Lower lobe of right lung (tissue), 2 donors: ENCODE measurements at regions not wholly inside any gene's neighbourhood (a gene's known extent, or its start where the extent isn't known, plus 50 kb on each side); places are given as distances from the start of the nearest gene placed in this dataset.

Experiments
- ATAC-seq, 2 donors: fragments of 200-7000 bp; cut with Tn5 transposase; one replicate each; pipeline ENCODE4 v1.9.1; 2020 to 2022; ENCODE audit warnings: mild to moderate bottlenecking in 2 of 2, moderate library complexity in 2 of 2
- DNase-seq: peaks from one replicate; pipeline ENCODE4 v3.0.0-alpha.2; 2020
- H3K27ac ChIP-seq: fragments of 200-600 bp; one replicate; pipeline ENCODE4 v1.8.0; 2022
- H3K27me3 ChIP-seq: fragments of 200-600 bp; one replicate; pipeline ENCODE4 v1.8.0; 2022; ENCODE audit warnings: low read depth
- H3K36me3 ChIP-seq: fragments of 200-600 bp; one replicate; pipeline ENCODE4 v1.8.0; 2022; ENCODE audit warnings: mild to moderate bottlenecking
- H3K4me1 ChIP-seq: fragments of 200-600 bp; one replicate; pipeline ENCODE4 v1.8.0; 2022
- H3K4me3 ChIP-seq: fragments of 200-600 bp; one replicate; pipeline ENCODE4 v1.8.0; 2022; ENCODE audit warnings: mild to moderate bottlenecking
- H3K9me3 ChIP-seq: fragments of 200-600 bp; one replicate; pipeline ENCODE4 v1.8.0; 2022
- intact Hi-C: fragments of 100-400 bp; cut with DNase I; formaldehyde crosslinking; loops from one replicate; pipeline ENCODE4 v1.11.0; 2022
- TF ChIP-seq, protein P1 (sequence below): fragments of 200-600 bp; IDR thresholded peaks from one replicate; pipeline ENCODE4 v1.8.0; 2022; ENCODE audit warnings: antibody characterized with exemption, mild to moderate bottlenecking
- donor health status: DM: no; HTN: yes; CAD: no; lungs with severe emphysema.

DNA sequence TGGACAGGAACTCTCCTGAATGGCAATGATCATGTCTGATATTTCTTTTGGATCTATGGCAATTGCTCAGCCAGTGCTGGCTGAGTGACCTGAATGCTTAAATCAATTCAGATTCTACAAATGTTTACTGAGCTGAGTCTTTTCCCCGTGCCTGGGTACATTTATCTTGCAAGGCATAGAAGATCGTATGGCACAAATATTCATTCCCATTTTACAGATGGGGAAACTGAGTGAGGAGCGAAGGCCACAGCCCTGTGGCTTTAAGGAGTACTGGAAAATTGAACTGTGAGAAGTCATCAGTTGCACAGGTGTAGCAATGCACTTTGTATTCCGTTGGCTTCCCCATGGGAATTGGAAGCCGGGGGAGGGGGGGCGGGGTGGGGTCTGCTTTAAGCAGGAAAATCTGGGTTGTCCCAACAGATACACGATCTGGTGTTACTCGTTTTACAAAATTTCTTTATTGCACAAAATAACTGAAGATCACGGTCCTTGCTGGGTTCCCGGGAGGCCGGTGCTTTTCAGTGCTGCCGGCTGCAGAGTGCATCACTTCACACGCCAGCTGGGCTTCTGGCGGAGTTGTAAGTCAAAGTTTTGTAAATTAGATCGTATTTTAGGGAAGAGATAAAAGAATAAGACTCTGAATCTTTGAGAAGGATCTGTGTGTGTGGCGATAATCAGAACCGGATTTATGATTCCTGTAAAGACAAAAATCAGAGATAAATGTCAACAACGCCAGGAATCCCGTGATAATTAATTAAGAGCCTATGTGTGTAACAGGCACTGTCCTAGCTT, 75.0 kb upstream of the MAP1LC3B2 start:
- Histone ChIP-seq H3K27me3 (no peaks in the 10 kb centered on the region), H3K27ac (no peak overlapping the region), H3K36me3 (no peaks in the 10 kb centered on the region), H3K4me3 (no peak overlapping the region), H3K9me3 (no peaks in the 10 kb centered on the region), H3K4me1 (no peaks in the 10 kb centered on the region)
- DNase-seq (no peak), ATAC-seq (no peak)
- TF ChIP-seq, protein P1, sequence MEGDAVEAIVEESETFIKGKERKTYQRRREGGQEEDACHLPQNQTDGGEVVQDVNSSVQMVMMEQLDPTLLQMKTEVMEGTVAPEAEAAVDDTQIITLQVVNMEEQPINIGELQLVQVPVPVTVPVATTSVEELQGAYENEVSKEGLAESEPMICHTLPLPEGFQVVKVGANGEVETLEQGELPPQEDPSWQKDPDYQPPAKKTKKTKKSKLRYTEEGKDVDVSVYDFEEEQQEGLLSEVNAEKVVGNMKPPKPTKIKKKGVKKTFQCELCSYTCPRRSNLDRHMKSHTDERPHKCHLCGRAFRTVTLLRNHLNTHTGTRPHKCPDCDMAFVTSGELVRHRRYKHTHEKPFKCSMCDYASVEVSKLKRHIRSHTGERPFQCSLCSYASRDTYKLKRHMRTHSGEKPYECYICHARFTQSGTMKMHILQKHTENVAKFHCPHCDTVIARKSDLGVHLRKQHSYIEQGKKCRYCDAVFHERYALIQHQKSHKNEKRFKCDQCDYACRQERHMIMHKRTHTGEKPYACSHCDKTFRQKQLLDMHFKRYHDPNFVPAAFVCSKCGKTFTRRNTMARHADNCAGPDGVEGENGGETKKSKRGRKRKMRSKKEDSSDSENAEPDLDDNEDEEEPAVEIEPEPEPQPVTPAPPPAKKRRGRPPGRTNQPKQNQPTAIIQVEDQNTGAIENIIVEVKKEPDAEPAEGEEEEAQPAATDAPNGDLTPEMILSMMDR, result no peak
- intact Hi-C loops, result no loop called here

DNA sequence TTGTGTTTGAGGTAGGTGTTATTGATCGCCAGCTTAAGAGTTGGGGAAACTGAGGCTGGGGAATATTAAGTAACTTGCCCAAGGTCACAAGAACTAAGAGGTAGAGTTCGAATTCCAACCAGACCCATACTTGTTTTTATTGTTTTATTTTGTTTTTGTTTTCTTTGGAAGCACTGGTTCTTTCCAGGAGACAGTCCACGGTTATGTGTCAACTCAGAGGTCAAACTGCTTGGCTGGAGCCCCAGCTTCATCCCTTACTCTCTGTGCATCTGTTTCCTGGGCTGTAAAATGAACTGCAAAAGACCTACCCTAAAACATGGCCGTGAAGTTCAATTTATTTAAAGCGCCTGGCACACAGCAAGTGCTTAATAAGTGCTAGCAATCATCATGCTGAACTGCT, 74.4 kb upstream of the MAP1LC3B2 start:
- H3K4me3 ChIP-seq, result no peak overlapping the region
- no peak overlapping the region for H3K27ac ChIP-seq
- H3K27me3 ChIP-seq, result no peaks in the 10 kb centered on the region
- no peaks in the 10 kb centered on the region for H3K4me1 ChIP-seq
- DNase-seq (no peak), ATAC-seq (no peak)
- TF ChIP-seq, protein P1, result no peak
- H3K36me3 ChIP-seq, result no peaks in the 10 kb centered on the region
- intact Hi-C loops, result no loop called here
- H3K9me3 ChIP-seq, result no peaks in the 10 kb centered on the region

DNA sequence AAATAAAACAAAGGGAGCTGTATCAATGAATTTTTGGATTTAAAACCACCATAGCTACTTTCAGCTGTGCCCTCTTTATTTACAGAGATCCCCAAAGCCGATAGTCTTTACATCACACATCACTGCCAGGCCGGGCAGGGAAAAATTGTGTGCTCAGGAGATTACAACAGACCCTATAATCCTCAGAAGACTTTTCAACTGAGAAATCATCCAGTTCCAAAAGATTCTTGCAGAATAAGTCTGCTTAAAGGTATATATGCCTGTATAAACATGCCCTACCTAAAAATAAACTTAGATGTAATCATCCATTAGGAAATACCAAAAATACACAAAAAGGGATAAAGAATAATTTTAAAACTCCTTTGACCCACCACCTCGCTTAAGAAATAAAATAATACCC, 70.1 kb upstream of the MAP1LC3B2 start:
- Histone ChIP-seq H3K4me1 (no peaks in the 10 kb centered on the region), H3K36me3 (no peaks in the 10 kb centered on the region), H3K4me3 (no peak overlapping the region), H3K27ac (no peak overlapping the region), H3K9me3 (no peaks in the 10 kb centered on the region), H3K27me3 (no peaks in the 10 kb centered on the region)
- ATAC-seq, result no peak
- intact Hi-C loops, result no loop called here
- DNase-seq, result no peak
- TF ChIP-seq, protein P1, result no peak

DNA sequence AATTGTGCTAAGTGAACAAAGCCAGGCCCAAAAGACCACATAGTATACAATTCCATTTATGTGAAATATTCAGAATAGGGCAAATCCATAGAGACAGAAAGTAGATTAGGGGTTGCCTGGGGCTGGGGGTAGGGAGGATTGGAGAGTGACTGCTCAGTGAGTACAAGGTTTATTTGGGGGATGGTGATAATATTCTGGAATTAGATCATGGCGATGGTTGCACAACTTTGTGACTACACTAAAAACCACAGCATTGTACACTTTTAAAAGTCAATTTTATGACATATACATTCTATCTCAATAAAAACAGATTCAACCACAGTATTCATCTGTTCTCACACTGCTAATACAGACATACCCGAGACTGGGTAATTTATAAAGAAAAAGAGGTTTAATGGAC, 68.7 kb upstream of the MAP1LC3B2 start:
- Histone ChIP-seq H3K4me1 (no peaks in the 10 kb centered on the region), H3K36me3 (no peaks in the 10 kb centered on the region), H3K4me3 (no peak overlapping the region), H3K27ac (no peak overlapping the region), H3K9me3 (no peaks in the 10 kb centered on the region), H3K27me3 (no peaks in the 10 kb centered on the region)
- DNase-seq, result no peak
- intact Hi-C loops, result no loop called here
- TF ChIP-seq, protein P1, result no peak
- ATAC-seq, result no peak

DNA sequence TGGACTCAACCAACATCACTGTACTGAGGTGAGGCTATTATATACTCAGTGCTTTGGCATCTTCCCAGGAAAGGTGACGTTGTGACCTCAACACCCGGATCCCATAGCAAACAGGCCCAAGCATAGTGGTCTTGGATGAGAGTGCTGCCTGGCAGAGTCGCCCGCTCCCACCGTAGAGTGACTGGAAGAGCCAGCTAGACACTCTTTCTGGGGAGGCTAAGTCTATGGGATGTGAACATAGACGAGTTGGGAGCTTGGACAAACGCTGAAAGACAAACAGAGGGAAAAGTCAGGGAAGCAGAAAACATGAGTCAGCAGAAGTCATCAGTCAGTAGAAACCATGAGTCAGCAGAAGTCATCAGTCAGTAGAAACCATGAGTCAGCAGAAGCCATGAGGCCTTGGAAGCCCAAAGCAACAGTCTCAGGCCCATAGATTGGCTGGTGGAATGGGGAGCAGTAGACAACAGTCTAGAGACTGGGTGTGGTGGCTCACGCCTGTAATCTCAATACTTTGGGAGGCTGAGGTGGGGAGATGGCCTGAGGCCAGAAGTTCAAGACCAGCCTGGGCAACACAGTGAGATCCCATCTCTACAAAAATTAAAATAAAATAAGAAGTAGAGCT, 66.4 kb upstream of the MAP1LC3B2 start:
- ATAC-seq (no peak), DNase-seq (no peak)
- TF ChIP-seq, protein P1, result no peak
- H3K4me1 ChIP-seq, result no peaks in the 10 kb centered on the region
- no peaks in the 10 kb centered on the region for H3K9me3 ChIP-seq
- intact Hi-C loops, result no loop called here
- no peak overlapping the region for H3K27ac ChIP-seq
- no peaks in the 10 kb centered on the region for H3K27me3 ChIP-seq
- no peaks in the 10 kb centered on the region for H3K36me3 ChIP-seq
- no peak overlapping the region for H3K4me3 ChIP-seq
